COR-L47 (cell line): ENCODE measurements at regions not wholly inside any gene's neighbourhood (a gene's known extent, or its start where the extent isn't known, plus 50 kb on each side); places are given as distances from the start of the nearest gene placed in this dataset.
"Not testable (repeated sequence)": the region's sequence is repeated elsewhere in the genome, so short reads cannot be mapped to it uniquely, and the experiment has no call there.

Source experiments
- DNase-seq: peaks from one replicate; lab custom pipeline; 2025; lab: John Stamatoyannopoulos, UW

DNA sequence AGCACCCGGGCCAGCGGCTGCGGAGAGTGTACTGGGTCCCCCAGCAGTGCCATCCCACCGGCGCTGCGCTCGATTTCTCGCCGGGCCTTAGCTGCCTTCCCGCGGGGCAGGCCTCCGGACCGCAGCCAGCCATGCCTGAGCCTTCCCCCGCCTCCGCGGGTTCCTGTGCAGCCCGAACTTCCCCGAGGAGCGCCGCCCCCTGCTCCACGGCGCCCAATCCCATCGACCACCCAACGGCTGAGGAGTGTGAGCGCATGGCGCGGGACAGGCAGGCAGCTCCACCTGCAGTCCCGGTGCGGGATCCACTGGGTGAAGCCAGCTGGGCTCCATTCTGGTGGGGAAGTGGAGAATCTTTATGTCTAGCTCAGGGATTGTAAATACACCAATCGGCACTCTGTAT is 325.4 kb downstream of the PPP1R3A start:
- DNase-seq = not testable (repeated sequence)

DNA sequence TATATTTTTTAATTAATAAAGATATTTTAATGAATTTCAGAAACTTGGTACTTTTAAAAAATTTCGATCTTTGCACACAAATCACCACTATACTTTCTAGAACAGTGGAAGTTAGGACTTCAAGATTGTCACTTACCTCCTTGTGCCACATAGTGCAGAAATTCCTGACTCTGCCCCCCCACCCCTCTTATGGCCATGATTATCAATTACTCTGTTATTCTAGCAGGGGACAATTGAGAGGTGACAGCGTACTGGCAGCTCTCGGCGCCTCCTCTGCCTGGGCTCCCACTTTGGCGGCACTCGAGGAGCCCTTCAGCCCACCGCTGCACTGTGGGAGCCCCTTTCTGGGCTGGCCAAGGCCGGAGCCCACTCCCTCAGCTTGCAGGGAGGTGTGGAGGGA is 325.9 kb downstream of the PPP1R3A start:
- not testable (repeated sequence) for DNase-seq

- no peak for DNase-seq
Measured at GRCh38 chr7:113582471-113582870, 336.3 kb downstream of the PPP1R3A start.

GRCh38 chr7:113563257-113563656 is 355.6 kb downstream of the PPP1R3A start:
- not testable (repeated sequence) for DNase-seq

- DNase-seq = no peak
Measured at GRCh38 chr7:113562801-113563200, 356.0 kb downstream of the PPP1R3A start.

GRCh38 chr7:113562242-113562641 is 356.6 kb downstream of the PPP1R3A start:
- DNase-seq = no peak

DNA sequence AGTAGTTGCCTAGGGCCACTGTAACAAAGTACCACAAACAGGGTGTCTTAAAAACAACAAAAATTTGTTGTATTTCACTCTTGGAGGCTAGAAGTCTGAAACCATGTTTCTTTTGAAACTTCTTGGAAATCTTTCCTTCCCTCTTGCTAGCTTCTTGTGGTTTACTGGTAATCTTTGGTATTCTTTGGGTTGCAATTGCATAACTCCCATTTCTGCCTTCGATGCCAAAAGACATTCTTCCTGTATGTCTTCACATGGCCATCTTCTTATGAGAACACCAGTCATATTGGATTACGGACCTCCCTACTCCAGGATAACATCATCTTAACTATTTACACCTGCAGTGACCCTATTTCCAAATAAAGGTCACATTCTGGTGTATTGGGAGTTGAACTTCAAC is 357.4 kb downstream of the PPP1R3A start:
- DNase-seq = no peak

DNA sequence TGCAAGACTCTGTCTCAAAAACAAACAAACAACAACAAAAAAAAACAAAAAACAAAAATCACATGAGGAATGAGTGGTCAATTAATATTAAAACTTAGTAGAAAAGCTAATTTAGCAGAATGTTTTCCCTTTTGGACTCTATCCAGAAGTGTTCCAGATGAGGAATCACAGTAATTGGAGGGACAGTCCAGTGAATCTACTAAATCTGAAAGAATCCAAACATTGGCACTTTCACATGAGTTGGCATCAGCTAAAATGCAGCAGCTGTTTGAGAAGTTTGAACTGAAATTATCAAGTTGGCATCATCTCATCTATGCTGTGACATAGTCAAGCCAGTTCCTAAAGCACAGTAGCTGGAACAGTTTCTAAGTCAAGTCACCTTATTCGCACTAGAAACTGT is 367.8 kb downstream of the PPP1R3A start:
- DNase-seq = peak; percentile 4

DNA sequence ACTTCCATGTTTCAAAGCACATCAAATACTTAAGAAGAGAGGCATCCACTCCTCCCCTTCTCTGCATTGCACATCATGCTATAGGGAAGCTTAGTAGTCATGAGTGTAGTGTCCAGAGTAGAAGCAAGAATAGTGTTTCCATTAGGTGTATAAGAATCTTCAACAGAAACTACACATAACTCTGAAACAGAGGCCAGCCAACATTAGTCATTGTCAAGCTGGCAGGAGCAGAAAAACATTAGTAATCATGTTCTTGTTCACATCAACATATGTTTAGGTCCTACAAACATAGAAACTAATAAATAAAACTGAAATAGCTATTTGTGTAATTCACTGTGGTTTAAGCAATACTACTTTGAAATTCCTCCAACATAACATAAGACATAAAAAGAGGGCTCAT is 370.2 kb downstream of the PPP1R3A start:
- DNase-seq = no peak

- DNase-seq = no peak
Measured at GRCh38 chr7:113548137-113548536, 370.7 kb downstream of the PPP1R3A start.

DNA sequence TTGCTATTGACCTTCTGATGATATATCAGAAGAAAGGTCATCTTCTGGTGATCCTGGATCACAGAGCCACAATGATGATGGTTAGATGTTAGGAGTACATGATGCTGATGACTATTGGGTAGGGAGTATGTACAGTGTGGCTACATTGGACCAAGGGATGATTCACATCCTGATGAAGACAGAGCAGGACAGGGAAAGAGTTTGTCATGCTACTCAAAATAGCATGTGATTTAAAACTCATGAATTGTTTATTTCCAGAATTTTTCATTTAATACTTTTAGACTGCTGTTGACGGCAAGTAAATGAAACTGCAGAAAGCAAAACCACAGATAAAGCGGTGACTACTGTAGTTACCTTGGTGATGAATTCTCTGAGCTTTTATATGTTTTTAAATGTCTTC is 397.3 kb downstream of the PPP1R3A start:
- no peak for DNase-seq

DNA sequence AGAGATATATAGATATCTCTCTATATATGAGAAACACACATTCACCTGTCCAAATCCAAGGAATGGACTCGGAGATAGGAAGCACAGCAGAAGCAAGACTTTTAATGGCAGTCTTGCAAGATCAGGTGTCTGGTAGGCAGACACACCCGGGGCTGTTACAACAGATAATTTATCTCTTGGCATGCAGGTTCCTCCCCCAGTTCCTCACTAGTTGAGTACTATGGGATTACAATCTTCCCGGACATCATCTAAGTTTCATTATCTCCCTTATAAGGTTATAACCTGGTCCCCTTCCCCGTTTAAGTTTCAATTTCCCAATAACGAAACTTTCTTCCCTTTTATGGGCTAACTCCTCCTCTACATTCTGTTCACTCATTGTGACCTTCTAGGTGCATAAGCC is 399.3 kb downstream of the PPP1R3A start:
- DNase-seq = no peak

- DNase-seq = no peak
Measured at GRCh38 chr7:113504691-113505090, 386.3 kb upstream of the SMIM30 start.

DNA sequence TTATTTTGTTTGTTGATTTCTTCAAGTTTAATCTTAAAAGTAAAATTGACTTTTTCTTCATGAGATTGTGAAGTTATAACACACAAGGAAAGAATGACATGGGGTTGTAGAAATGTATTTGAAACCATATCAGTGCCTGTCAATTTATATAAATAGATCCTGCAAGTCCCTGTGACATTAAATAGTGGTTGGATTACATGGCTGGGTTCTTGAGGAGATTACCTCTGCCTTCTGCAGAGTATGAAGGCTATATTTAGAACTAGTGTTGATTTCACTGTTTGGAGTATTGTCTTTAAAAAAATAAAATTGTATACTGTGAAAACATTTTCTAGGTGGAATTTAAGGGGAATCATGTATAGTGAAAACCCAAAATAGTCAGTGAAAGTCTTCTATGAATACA is 385.8 kb upstream of the SMIM30 start:
- no peak for DNase-seq

- not testable (repeated sequence) for DNase-seq
Measured at GRCh38 chr7:113496586-113496985, 378.2 kb upstream of the SMIM30 start.

GRCh38 chr7:113494797-113495566 is 376.6 kb upstream of the SMIM30 start:
- not testable (repeated sequence) for DNase-seq

GRCh38 chr7:113491305-113491704 is 373.0 kb upstream of the SMIM30 start:
- DNase-seq = no peak

DNA sequence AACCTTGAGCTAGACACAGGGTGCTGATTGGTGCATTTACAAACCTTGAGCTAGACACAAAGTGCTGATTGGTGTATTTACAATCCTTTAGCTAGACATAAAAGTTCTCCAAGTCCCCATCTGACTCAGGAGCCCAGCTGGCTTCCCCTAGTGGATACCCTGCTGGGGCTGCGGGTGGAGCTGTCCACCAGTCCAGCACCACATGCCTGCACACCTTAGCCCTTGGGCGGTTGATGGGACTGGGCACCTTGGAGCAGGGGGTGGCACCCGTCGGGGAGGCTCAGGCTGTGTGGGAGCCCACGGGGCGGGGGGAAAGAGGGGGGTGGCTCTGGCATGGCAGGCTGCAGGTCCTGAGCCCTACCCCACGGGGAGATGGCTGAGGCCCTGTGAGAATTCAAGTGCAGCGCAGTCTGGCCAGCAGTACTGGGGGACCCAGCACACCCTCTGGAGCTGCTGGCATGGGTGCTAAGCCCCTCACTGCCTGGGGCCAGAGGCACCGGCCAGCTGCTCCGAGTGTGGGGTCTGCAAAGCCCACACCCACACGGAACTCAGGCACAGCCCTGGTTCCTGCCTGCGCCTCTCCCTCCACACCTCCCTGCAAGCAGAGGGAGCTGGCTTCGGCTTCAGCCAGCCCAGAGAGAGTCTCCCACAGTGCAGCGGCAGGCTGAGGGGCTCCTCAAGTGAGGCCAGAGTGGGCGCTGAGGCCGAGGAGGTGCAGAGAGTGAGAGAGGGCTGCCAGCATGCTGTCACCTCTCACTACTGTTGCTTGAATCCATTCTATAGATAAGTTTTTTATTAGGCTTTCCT is 369.8 kb upstream of the SMIM30 start:
- DNase-seq = no peak

DNA sequence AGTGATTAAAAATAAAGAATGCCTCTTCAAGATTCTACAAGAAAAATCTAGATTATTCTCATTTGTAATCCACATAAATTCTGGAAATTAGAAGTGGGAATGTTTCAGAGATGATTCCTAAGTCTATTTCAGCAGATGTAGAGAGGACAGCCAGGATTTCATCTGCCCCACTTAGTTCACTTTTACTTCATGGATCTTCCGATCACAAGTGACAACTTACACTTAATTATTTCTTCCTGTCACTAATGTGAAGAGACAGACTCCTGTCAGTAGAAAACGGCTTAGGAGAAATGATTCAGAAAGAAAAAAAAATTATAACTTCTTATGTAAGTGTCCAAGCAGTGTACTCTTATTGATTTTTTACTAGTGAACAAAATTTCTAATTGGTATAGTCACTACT is 368.2 kb upstream of the SMIM30 start:
- no peak for DNase-seq

DNA sequence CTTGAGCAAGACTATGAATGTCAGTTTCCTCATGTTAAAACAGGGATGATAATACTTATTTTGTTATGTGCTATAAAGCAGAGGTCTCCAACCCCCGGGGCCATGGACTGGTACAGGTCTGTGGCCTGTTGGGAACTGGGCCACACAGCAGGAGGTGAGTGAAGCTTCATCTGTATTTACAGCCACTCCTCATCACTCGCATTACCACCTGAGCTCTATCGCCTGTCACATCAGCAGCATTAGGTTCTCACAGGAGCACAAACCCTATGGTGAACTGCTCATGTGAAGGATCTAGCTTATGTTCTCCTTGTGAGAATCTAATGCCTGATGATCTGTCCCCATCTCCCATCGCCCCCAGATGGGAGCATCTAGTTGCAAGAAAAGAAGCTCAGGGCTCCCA is 365.3 kb upstream of the SMIM30 start:
- no peak for DNase-seq

DNA sequence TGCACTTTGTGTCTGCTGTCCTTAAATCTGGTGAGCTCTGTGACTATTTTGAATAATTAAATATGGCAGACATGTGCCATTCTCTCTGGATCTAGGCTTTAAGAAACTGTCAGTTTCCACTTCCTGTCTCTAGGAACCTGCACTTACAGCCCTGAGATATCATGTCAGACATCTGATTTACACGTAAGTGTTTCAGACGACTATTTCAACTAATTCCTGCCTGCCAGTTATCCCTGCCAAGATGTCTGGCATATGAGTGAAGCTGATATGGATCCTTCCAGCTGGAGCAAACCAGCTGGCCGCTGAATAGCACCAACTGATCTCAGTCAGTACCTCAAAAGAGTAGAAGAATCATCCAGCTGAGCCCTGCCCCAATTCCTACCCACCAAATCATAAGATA is 362.2 kb upstream of the SMIM30 start:
- DNase-seq = no peak

- DNase-seq = no peak
Measured at GRCh38 chr7:113464096-113464855, 345.9 kb upstream of the SMIM30 start.

GRCh38 chr7:113460067-113460466 is 341.7 kb upstream of the SMIM30 start:
- no peak for DNase-seq
